ENCODE measurements at regions not wholly inside any gene's neighbourhood (a gene's known extent, or its start where the extent isn't known, plus 50 kb on each side); places are given as distances from the start of the nearest gene placed in this dataset.

GRCh38 chr19:29085206-29085605 is 127.7 kb downstream of the UQCRFS1 start:
- intact Hi-C loops (cut with DNase I): no loop called here
- 78 to 87% (median 83%) methylated on average over 5 of the region's 5 CpGs for WGBS, 3 donors
- ATAC-seq: no peak
- DNase-seq: no peak
- Histone ChIP-seq H3K4me3 (no peak overlapping the region), H3K36me3 (ENCODE audit: insufficient read depth in 1 of 2, low read depth in 1 of 2) (no peaks in the 10 kb centered on the region), H3K9me3 (no peaks in the 10 kb centered on the region), H3K4me1 (no peaks in the 10 kb centered on the region), H3K27ac (no peak overlapping the region), H3K27me3 (ENCODE audit: insufficient read depth in 3 of 3, low read length in 2 of 3) (peaks cover 0 to 16% (median 4%) of the 10 kb centered on the region in 3 donors)
- no peak for TF ChIP-seq CTCF (IDR thresholded peaks at IDR 0.05)

DNA sequence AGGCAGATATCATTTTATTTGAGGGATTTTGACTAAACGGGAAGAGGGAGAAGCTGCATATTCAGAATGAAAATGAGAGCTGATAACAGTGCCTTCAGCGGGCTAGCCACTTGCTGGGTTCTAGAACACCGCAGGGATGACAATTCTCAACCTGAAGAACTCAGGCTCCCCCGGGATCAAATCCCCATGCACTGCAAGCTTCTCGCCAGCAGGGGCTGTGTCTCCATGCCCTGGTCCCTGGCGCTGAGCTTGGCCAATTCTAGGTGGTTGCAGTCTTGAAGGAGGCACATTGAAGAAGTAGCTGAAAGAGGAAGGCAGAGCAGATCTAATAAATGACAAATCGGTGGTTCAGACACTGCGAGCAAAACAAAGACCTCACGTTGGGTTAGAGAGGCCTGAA is 128.7 kb downstream of the UQCRFS1 start:
- TF ChIP-seq CTCF (IDR thresholded peaks at IDR 0.05): no peak
- Histone ChIP-seq H3K27ac (no peak overlapping the region), H3K27me3 (ENCODE audit: insufficient read depth in 3 of 3, low read length in 2 of 3) (peaks cover 0 to 16% (median 4%) of the 10 kb centered on the region in 3 donors), H3K9me3 (no peaks in the 10 kb centered on the region), H3K36me3 (ENCODE audit: insufficient read depth in 1 of 2, low read depth in 1 of 2) (no peaks in the 10 kb centered on the region), H3K4me3 (no peak overlapping the region), H3K4me1 (no peaks in the 10 kb centered on the region)
- 68 to 80% (median 75%) methylated on average over 9 of the region's 9 CpGs for whole genome bisulfite sequencing, 3 donors
- intact Hi-C loops (cut with DNase I): no loop called here
- ATAC-seq: no peak
- no peak for DNase-seq

- Histone ChIP-seq H3K27ac (no peak overlapping the region), H3K9me3 (no peaks in the 10 kb centered on the region), H3K4me3 (no peak overlapping the region), H3K36me3 (ENCODE audit: insufficient read depth in 1 of 2, low read depth in 1 of 2) (no peaks in the 10 kb centered on the region), H3K27me3 (ENCODE audit: insufficient read depth in 3 of 3, low read length in 2 of 3) (peaks cover 0 to 16% (median 4%) of the 10 kb centered on the region in 3 donors), H3K4me1 (no peaks in the 10 kb centered on the region)
- WGBS, 3 donors: 34 to 52% (median 41%) methylated on average over 6 of the region's 6 CpGs
- DNase-seq: no peak
- no peak for TF ChIP-seq CTCF (IDR thresholded peaks at IDR 0.05)
- intact Hi-C loops (cut with DNase I): no loop called here
- no peak for ATAC-seq
Measured at GRCh38 chr19:29083863-29084262, 129.1 kb downstream of the UQCRFS1 start.

- DNase-seq: no peak
- no peak overlapping the region for H3K4me3 ChIP-seq
- intact Hi-C loops (cut with DNase I): no loop called here
- peaks cover 0 to 11% (median 4%) of the 10 kb centered on the region in 3 donors for H3K27me3 ChIP-seq (ENCODE audit: insufficient read depth in 3 of 3, low read length in 2 of 3)
- no peak for ATAC-seq
- H3K27ac ChIP-seq: no peak overlapping the region
- no peaks in the 10 kb centered on the region for H3K36me3 ChIP-seq (ENCODE audit: insufficient read depth in 1 of 2, low read depth in 1 of 2)
- no peaks in the 10 kb centered on the region for H3K4me1 ChIP-seq
- H3K9me3 ChIP-seq: no peaks in the 10 kb centered on the region
- 64 to 72% (median 66%) methylated on average over 14 of the region's 14 CpGs for WGBS, 3 donors
- no peak for TF ChIP-seq CTCF (IDR thresholded peaks at IDR 0.05)
Measured at GRCh38 chr19:29079356-29080032, 133.5 kb downstream of the UQCRFS1 start.

GRCh38 chr19:29076963-29077362 is 136.0 kb downstream of the UQCRFS1 start:
- intact Hi-C loops (cut with DNase I): no loop called here
- Histone ChIP-seq H3K27ac (no peak overlapping the region), H3K36me3 (ENCODE audit: insufficient read depth in 1 of 2, low read depth in 1 of 2) (no peaks in the 10 kb centered on the region), H3K9me3 (no peaks in the 10 kb centered on the region), H3K27me3 (ENCODE audit: insufficient read depth in 3 of 3, low read length in 2 of 3) (peaks cover 0 to 2% (median under 1%) of the 10 kb centered on the region in 3 donors), H3K4me1 (no peaks in the 10 kb centered on the region), H3K4me3 (no peak overlapping the region)
- WGBS, 3 donors: 81 to 88% (median 85%) methylated on average over 4 of the region's 4 CpGs
- ATAC-seq (no peak), DNase-seq (no peak)
- no peak for TF ChIP-seq CTCF (IDR thresholded peaks at IDR 0.05)

Data from psoas muscle (tissue), 7 donors.